SK-N-SH (cell line): ENCODE measurements at regions not wholly inside any gene's neighbourhood (a gene's known extent, or its start where the extent isn't known, plus 50 kb on each side); places are given as distances from the start of the nearest gene placed in this dataset.
A peak's percentile ranks its signal among the peaks of the same experiment; 100 is the strongest.

ENCODE experiments used
- CTCF ChIA-PET: fragments of 300-600, 350-600 bp; formaldehyde crosslinking; extraction: SDS; loops from one replicate; lab custom pipeline; 2021; lab: Yijun Ruan, JAX
- POLR2A ChIA-PET: fragments of 350-600 bp; sonication (Branson Sonifier 250); formaldehyde crosslinking; extraction: SDS; loops from one replicate; lab custom pipeline; 2020; ENCODE audit warnings: antibody characterized with exemption, inconsistent platforms; lab: Yijun Ruan, JAX
- DNase-seq: peaks from one replicate; pipeline ENCODE4 v3.0.0; 2012
- H2AFZ ChIP-seq: fragments of 200-600 bp; sonication (generic); 2 replicates; pipeline ENCODE4 v1.8.1; 2016; ENCODE audit warnings: antibody characterized with exemption, mild to moderate bottlenecking, low read depth
- H3F3A ChIP-seq: fragments of 200-600 bp; sonication (generic); replicated peaks from 2 replicates; pipeline ENCODE3; 2016; ENCODE audit warnings: antibody characterized with exemption, mild to moderate bottlenecking; ENCODE audit not compliant: insufficient read depth
- H3K27ac ChIP-seq, 2 experiments: fragments of 200-500 bp in 1 of 2; fragments of 200-600 bp in 1 of 2; sonication (Bioruptor generic) in 1 of 2; sonication (generic), shearing (Covaris generic) in 1 of 2; 2 replicates each; pipeline versions ENCODE4 v1.5.1 to v1.6.1; 2014 to 2016; ENCODE audit warnings: low read depth in 2 of 2, inconsistent platforms in 1 of 2, low read length in 1 of 2, mild to moderate bottlenecking in 1 of 2, mixed read lengths in 1 of 2
- H3K27me3 ChIP-seq: fragments of 200-600 bp; sonication (generic), shearing (Covaris generic); 2 replicates; pipeline ENCODE4 v1.6.1; 2016; ENCODE audit warnings: mixed run types; ENCODE audit not compliant: insufficient read depth
- H3K36me3 ChIP-seq, 2 experiments: fragments of 200-500 bp in 1 of 2; fragments of 200-600 bp in 1 of 2; sonication (Bioruptor generic) in 1 of 2; sonication (generic) in 1 of 2; replicated peaks in 1 of 2; 2 replicates each; pipeline versions ENCODE3 to v1.5.1; 2014 to 2016; ENCODE audit warnings: low read length in 1 of 2, mild to moderate bottlenecking in 1 of 2; ENCODE audit not compliant: insufficient read depth in 2 of 2, control insufficient read depth in 1 of 2
- H3K4me1 ChIP-seq, 2 experiments: fragments of 200-500 bp in 1 of 2; fragments of 200-600 bp in 1 of 2; sonication (Bioruptor generic) in 1 of 2; sonication (generic), shearing (Covaris generic) in 1 of 2; 2 replicates each; pipeline versions ENCODE4 v1.5.1 to v1.6.1; 2014 to 2016; ENCODE audit warnings: low read depth in 1 of 2, low read length in 1 of 2, mixed run types in 1 of 2; ENCODE audit not compliant: insufficient read depth in 2 of 2, control insufficient read depth in 1 of 2
- H3K4me2 ChIP-seq: fragments of 200-600 bp; sonication (generic), shearing (Covaris generic); 2 replicates; pipeline ENCODE4 v1.6.1; 2017; ENCODE audit warnings: mixed run types
- H3K4me3 ChIP-seq, 2 experiments: fragments of 200-500 bp in 1 of 2; fragments of 200-600 bp in 1 of 2; sonication (Bioruptor generic) in 1 of 2; sonication (generic), shearing (Covaris generic) in 1 of 2; 2 replicates each; pipeline versions ENCODE4 v1.5.1 to v1.8.1; 2014 to 2016; ENCODE audit warnings: low read depth in 2 of 2, inconsistent platforms in 1 of 2, low read length in 1 of 2, mild to moderate bottlenecking in 1 of 2, mixed read lengths in 1 of 2, moderate library complexity in 1 of 2
- H3K79me2 ChIP-seq: fragments of 200-600 bp; sonication (generic); 2 replicates; pipeline ENCODE4 v1.8.1; 2017; ENCODE audit warnings: mild to moderate bottlenecking; ENCODE audit not compliant: insufficient read depth
- H3K9ac ChIP-seq: fragments of 200-600 bp; sonication (generic); 2 replicates; pipeline ENCODE4 v1.6.1; 2017; ENCODE audit warnings: mixed run types
- H3K9me2 ChIP-seq: fragments of 200-600 bp; sonication (generic); 2 replicates; pipeline ENCODE4 v1.6.1; 2017; ENCODE audit warnings: mixed run types
- H3K9me3 ChIP-seq: fragments of 200-600 bp; sonication (generic); 2 replicates; pipeline ENCODE4 v1.6.1; 2017; ENCODE audit warnings: mixed run types, mild to moderate bottlenecking, moderate library complexity
- H4K20me1 ChIP-seq: fragments of 200-600 bp; sonication (generic); 2 replicates; pipeline ENCODE4 v1.6.1; 2017; ENCODE audit warnings: mild to moderate bottlenecking, mixed run types; ENCODE audit not compliant: insufficient read depth
- CHD2 ChIP-seq: fragments of 150-350 bp; IDR thresholded peaks from 2 replicates; pipeline ENCODE4 v1.6.1; 2018; ENCODE audit warnings: low read length; ENCODE audit not compliant: partially characterized antibody
- ELF1 ChIP-seq: IDR thresholded peaks from 2 replicates; pipeline ENCODE4 v1.4.0; 2012
- EP300 ChIP-seq, 2 experiments: IDR thresholded peaks; 2 replicates each; pipeline versions ENCODE4 v1.4.0 to v1.6.1; 2012; ENCODE audit warnings: borderline replicate concordance in 1 of 2, low read depth in 1 of 2, low read length in 1 of 2
- EZH2phosphoT487 ChIP-seq: fragments of 200-600 bp; sonication (generic); IDR thresholded peaks from 2 replicates; pipeline ENCODE4 v1.6.1; 2017; ENCODE audit warnings: low read depth, mixed run types, mild to moderate bottlenecking, antibody characterized with exemption, moderate library complexity, borderline replicate concordance
- FOSL2 ChIP-seq: IDR thresholded peaks from 2 replicates; pipeline ENCODE4 v1.4.0; 2012; ENCODE audit warnings: low read depth, mild to moderate bottlenecking, moderate library complexity, borderline replicate concordance
- FOXJ3 ChIP-seq: sonication (generic); formaldehyde crosslinking; IDR thresholded peaks from 2 replicates; pipeline ENCODE4 v1.5.1; 2020; ENCODE audit warnings: mild to moderate bottlenecking, missing genetic modification reagents
- GATA2 ChIP-seq: sonication (generic); formaldehyde crosslinking; IDR thresholded peaks from 2 replicates; pipeline ENCODE4 v1.5.0; 2020; ENCODE audit warnings: mild to moderate bottlenecking, missing genetic modification reagents
- IRF3 ChIP-seq: fragments of 150-350 bp; IDR thresholded peaks from 2 replicates; pipeline ENCODE4 v1.6.1; 2016; ENCODE audit warnings: mild to moderate bottlenecking, low read depth, low read length
- JUND ChIP-seq: IDR thresholded peaks from 2 replicates; pipeline ENCODE4 v1.4.0; 2012
- MEF2A ChIP-seq: IDR thresholded peaks from 2 replicates; pipeline ENCODE4 v1.4.0; 2012; ENCODE audit warnings: low read depth, borderline replicate concordance
- MXI1 ChIP-seq: IDR thresholded peaks from 2 replicates; pipeline ENCODE4 v1.6.1; 2012; ENCODE audit warnings: mild to moderate bottlenecking, low read depth, low read length, improper control_type of control experiment
- NRF1 ChIP-seq: IDR thresholded peaks from 2 replicates; pipeline ENCODE4 v1.6.1; 2012; ENCODE audit warnings: low read depth, mild to moderate bottlenecking, low read length
- RAD21 ChIP-seq: IDR thresholded peaks from 2 replicates; pipeline ENCODE4 v1.6.1; 2012; ENCODE audit warnings: mild to moderate bottlenecking, low read length
- RCOR1 ChIP-seq: fragments of 150-350 bp; IDR thresholded peaks from 2 replicates; pipeline ENCODE4 v1.6.1; 2017; ENCODE audit warnings: antibody characterized with exemption, low read length
- REST ChIP-seq: IDR thresholded peaks from 2 replicates; pipeline ENCODE4 v1.6.1; 2012; ENCODE audit warnings: mild to moderate bottlenecking, low read depth, low read length, moderate library complexity
- RFX5 ChIP-seq: IDR thresholded peaks from 2 replicates; pipeline ENCODE4 v1.6.1; 2012; ENCODE audit warnings: mild to moderate bottlenecking, improper control_type of control experiment, low read length
- RXRA ChIP-seq: IDR thresholded peaks from 2 replicates; pipeline ENCODE4 v1.4.0; 2012; ENCODE audit warnings: low read depth, mild to moderate bottlenecking, borderline replicate concordance
- TEAD4 ChIP-seq: IDR thresholded peaks from 2 replicates; pipeline ENCODE4 v1.4.0; 2012; ENCODE audit warnings: mild to moderate bottlenecking, borderline replicate concordance; ENCODE audit not compliant: insufficient read depth
- WGBS: methylation state at CpG from one replicate; pipeline ENCODE4 v1.1.6; 2017; ENCODE audit warnings: low lambda C conversion rate; 5-methylcytosine and 5-hydroxymethylcytosine counted together
- TF ChIP-seq, protein P1 (sequence below): fragments of 200-600 bp; sonication (generic); IDR thresholded peaks from 2 replicates; pipeline ENCODE4 v1.6.1; 2017; ENCODE audit warnings: antibody characterized with exemption, mild to moderate bottlenecking, moderate library complexity
- TF ChIP-seq, protein P2 (sequence below): fragments of 150-350 bp; IDR thresholded peaks from 2 replicates; pipeline ENCODE4 v1.6.1; 2017; ENCODE audit warnings: antibody characterized with exemption, low read length, low read depth, borderline replicate concordance

DNA sequence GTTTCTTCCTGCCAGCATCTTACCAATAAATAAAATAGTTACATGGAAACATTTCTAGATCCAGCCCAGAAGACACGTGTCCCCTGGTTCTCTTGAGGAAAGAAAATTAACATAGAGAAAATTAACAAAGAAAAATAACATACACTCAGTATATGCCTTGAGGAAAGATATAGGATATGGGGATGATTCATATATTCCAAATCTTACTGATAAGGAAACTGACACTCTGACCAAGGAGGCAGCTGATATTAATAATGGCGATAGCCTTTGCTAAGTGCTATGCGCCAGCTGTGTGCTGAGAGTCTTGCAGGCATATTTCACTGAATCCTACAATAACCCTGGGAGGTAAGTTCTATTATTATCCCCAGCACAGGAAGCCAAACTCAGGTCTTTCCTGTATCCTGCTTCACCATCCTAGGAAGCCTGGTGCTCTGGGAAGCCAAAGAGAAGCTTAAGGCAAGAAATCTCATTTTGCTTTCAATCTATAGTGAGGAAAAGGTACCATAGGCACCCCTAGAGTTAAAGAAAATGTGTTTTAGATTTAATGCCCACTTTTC lies 302.7 kb upstream of the NREP start:
- no peak overlapping the region for H3K9ac ChIP-seq
- no peak overlapping the region for H3K4me3 ChIP-seq
- 71% methylated on average over 3 of the region's 3 CpGs for WGBS
- DNase-seq = peak; percentile 3
- CTCF ChIA-PET = interaction anchor here (1.2 kb wide), 1 partner anchor 18 kb away, joined by 3 read pairs; no protein-coding TSS in a partner anchor
- H2AFZ ChIP-seq = no peak overlapping the region
- H4K20me1 ChIP-seq = no peaks in the 10 kb centered on the region
- peak overlapping the region in 1 of 2 experiments; percentile 64; a peak in 1 of 4 replicates for H3K27ac ChIP-seq
- no peaks in the 10 kb centered on the region for H3K9me2 ChIP-seq
- TF ChIP-seq EZH2phosphoT487 (no peak), EP300 (IDR thresholded peaks at IDR 0.05; ENCODE audit: borderline replicate concordance in 1 of 2, low read depth in 1 of 2, low read length in 1 of 2) (peak in 1 of 2 experiments; percentile 68; a peak in 1 of 4 replicates), GATA2 (CRISPR knock-in tag) (peak; percentile 55)
- no peaks in the 10 kb centered on the region for H3K27me3 ChIP-seq
- H3K9me3 ChIP-seq = no peaks in the 10 kb centered on the region
- POLR2A ChIA-PET = no interaction called here
- peaks cover 4 to 20% of the 10 kb centered on the region in 2 experiments; a peak in 3 of 4 replicates for H3K4me1 ChIP-seq
- H3K36me3 ChIP-seq = no peaks in the 10 kb centered on the region
- no peaks in the 10 kb centered on the region for H3K79me2 ChIP-seq
- no peaks in the 10 kb centered on the region for H3F3A ChIP-seq
- no peak overlapping the region for H3K4me2 ChIP-seq

GRCh38 chr5:112049738-112050137 lies 292.7 kb upstream of the NREP start:
- TF ChIP-seq, protein P1, sequence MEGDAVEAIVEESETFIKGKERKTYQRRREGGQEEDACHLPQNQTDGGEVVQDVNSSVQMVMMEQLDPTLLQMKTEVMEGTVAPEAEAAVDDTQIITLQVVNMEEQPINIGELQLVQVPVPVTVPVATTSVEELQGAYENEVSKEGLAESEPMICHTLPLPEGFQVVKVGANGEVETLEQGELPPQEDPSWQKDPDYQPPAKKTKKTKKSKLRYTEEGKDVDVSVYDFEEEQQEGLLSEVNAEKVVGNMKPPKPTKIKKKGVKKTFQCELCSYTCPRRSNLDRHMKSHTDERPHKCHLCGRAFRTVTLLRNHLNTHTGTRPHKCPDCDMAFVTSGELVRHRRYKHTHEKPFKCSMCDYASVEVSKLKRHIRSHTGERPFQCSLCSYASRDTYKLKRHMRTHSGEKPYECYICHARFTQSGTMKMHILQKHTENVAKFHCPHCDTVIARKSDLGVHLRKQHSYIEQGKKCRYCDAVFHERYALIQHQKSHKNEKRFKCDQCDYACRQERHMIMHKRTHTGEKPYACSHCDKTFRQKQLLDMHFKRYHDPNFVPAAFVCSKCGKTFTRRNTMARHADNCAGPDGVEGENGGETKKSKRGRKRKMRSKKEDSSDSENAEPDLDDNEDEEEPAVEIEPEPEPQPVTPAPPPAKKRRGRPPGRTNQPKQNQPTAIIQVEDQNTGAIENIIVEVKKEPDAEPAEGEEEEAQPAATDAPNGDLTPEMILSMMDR = no peak
- TF ChIP-seq FOSL2 (no peak), TEAD4 (no peak), ELF1 (no peak), RXRA (no peak), FOXJ3 (no peak), REST (no peak), IRF3 (no peak), GATA2 (CRISPR knock-in tag) (no peak), MEF2A (no peak), RAD21 (no peak), EZH2phosphoT487 (no peak), RFX5 (no peak), JUND (no peak), CHD2 (no peak), RCOR1 (no peak), MXI1 (no peak), NRF1 (no peak)
- TF ChIP-seq, protein P2, sequence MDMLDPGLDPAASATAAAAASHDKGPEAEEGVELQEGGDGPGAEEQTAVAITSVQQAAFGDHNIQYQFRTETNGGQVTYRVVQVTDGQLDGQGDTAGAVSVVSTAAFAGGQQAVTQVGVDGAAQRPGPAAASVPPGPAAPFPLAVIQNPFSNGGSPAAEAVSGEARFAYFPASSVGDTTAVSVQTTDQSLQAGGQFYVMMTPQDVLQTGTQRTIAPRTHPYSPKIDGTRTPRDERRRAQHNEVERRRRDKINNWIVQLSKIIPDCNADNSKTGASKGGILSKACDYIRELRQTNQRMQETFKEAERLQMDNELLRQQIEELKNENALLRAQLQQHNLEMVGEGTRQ = no peak
- H3K9me3 ChIP-seq = no peaks in the 10 kb centered on the region
- no peaks in the 10 kb centered on the region for H4K20me1 ChIP-seq
- no peaks in the 10 kb centered on the region for H3K27me3 ChIP-seq
- no peaks in the 10 kb centered on the region for H3K9me2 ChIP-seq
- no peaks in the 10 kb centered on the region for H3K79me2 ChIP-seq
- CTCF ChIA-PET = no interaction called here
- H3F3A ChIP-seq = no peaks in the 10 kb centered on the region
- H2AFZ ChIP-seq = no peak overlapping the region
- no peaks in the 10 kb centered on the region for H3K36me3 ChIP-seq
- H3K4me1 ChIP-seq = no peaks in the 10 kb centered on the region
- no peak overlapping the region for H3K4me3 ChIP-seq
- no peak overlapping the region for H3K27ac ChIP-seq
- 31% methylated on average over 3 of the region's 3 CpGs for WGBS
- POLR2A ChIA-PET = no interaction called here
- H3K4me2 ChIP-seq = no peak overlapping the region
- no peak overlapping the region for H3K9ac ChIP-seq
- no peak for DNase-seq
